ENCODE measurements at regions not wholly inside any gene's neighbourhood (a gene's known extent, or its start where the extent isn't known, plus 50 kb on each side); places are given as distances from the start of the nearest gene placed in this dataset.

- DNase-seq (ENCODE audit: low spot score): no peak
Measured at GRCh38 chr5:166505067-166505466, 1786.4 kb upstream of the WWC1 start.

- DNase-seq (ENCODE audit: low spot score): peak; percentile 39
Measured at GRCh38 chr5:166505544-166505943, 1785.9 kb upstream of the WWC1 start.

- no peak for DNase-seq (ENCODE audit: low spot score)
Measured at GRCh38 chr5:166507810-166508425, 1783.5 kb upstream of the WWC1 start.

- no peak for DNase-seq (ENCODE audit: low spot score)
Measured at GRCh38 chr5:166509085-166509484, 1782.4 kb upstream of the WWC1 start.

GRCh38 chr5:166517976-166518375 is 1773.5 kb upstream of the WWC1 start:
- DNase-seq (ENCODE audit: low spot score): no peak

GRCh38 chr5:166523206-166523605 is 1768.2 kb upstream of the WWC1 start:
- DNase-seq (ENCODE audit: low spot score): no peak

GRCh38 chr5:166529200-166529599 is 1762.2 kb upstream of the WWC1 start:
- no peak for DNase-seq (ENCODE audit: low spot score)

GRCh38 chr5:166532456-166533220 is 1758.8 kb upstream of the WWC1 start:
- no peak for DNase-seq (ENCODE audit: low spot score)

GRCh38 chr5:166535641-166536040 is 1755.8 kb upstream of the WWC1 start:
- no peak for DNase-seq (ENCODE audit: low spot score)

GRCh38 chr5:166540156-166540555 is 1751.3 kb upstream of the WWC1 start:
- no peak for DNase-seq (ENCODE audit: low spot score)

- DNase-seq (ENCODE audit: low spot score): peak; percentile 85
Measured at GRCh38 chr5:166551384-166551783, 1740.1 kb upstream of the WWC1 start.

- DNase-seq (ENCODE audit: low spot score): no peak
Measured at GRCh38 chr5:166553778-166554177, 1737.7 kb upstream of the WWC1 start.

GRCh38 chr5:166561759-166562158 is 1729.7 kb upstream of the WWC1 start:
- no peak for DNase-seq (ENCODE audit: low spot score)

- DNase-seq (ENCODE audit: low spot score): no peak
Measured at GRCh38 chr5:166562246-166562645, 1729.2 kb upstream of the WWC1 start.

- DNase-seq (ENCODE audit: low spot score): no peak
Measured at GRCh38 chr5:166566725-166567124, 1724.7 kb upstream of the WWC1 start.

- no peak for DNase-seq (ENCODE audit: low spot score)
Measured at GRCh38 chr5:166570865-166571264, 1720.6 kb upstream of the WWC1 start.

GRCh38 chr5:166571668-166572067 is 1719.8 kb upstream of the WWC1 start:
- DNase-seq (ENCODE audit: low spot score): no peak

GRCh38 chr5:166576323-166576722 is 1715.1 kb upstream of the WWC1 start:
- no peak for DNase-seq (ENCODE audit: low spot score)

GRCh38 chr5:166581826-166582225 is 1709.6 kb upstream of the WWC1 start:
- no peak for DNase-seq (ENCODE audit: low spot score)

- no peak for DNase-seq (ENCODE audit: low spot score)
Measured at GRCh38 chr5:166582416-166582815, 1709.0 kb upstream of the WWC1 start.

GRCh38 chr5:166594567-166594966 is 1696.9 kb upstream of the WWC1 start:
- DNase-seq (ENCODE audit: low spot score): no peak

- DNase-seq (ENCODE audit: low spot score): no peak
Measured at GRCh38 chr5:166595274-166595951, 1696.0 kb upstream of the WWC1 start.

GRCh38 chr5:166596043-166596442 is 1695.4 kb upstream of the WWC1 start:
- DNase-seq (ENCODE audit: low spot score): peak; percentile 2
